H9 (cell line): ENCODE measurements at regions not wholly inside any gene's neighbourhood (a gene's known extent, or its start where the extent isn't known, plus 50 kb on each side); places are given as distances from the start of the nearest gene placed in this dataset.
"Not testable (repeated sequence)": the region's sequence is repeated elsewhere in the genome, so short reads cannot be mapped to it uniquely, and the experiment has no call there.

Experiments used
- DNase-seq: peaks from one replicate; pipeline ENCODE4 v3.0.0-alpha.2; 2017
- H2AFZ ChIP-seq: one replicate; pipeline ENCODE4 v1.6.1; 2013; ENCODE audit warnings: mild to moderate bottlenecking, low read length, control low read depth, moderate library complexity
- H2AK5ac ChIP-seq: 2 replicates; pipeline ENCODE4 v1.6.1; 2013; ENCODE audit warnings: low read length, control low read depth, mixed read lengths; ENCODE audit not compliant: insufficient read length
- H2BK120ac ChIP-seq: one replicate; pipeline ENCODE4 v1.6.1; 2013; ENCODE audit warnings: low read depth, mild to moderate bottlenecking, low read length, control low read depth, inconsistent platforms; ENCODE audit not compliant: poor library complexity, severe bottlenecking
- H2BK12ac ChIP-seq: 2 replicates; pipeline ENCODE4 v1.6.1; 2013; ENCODE audit warnings: low read length, control low read depth, mixed read lengths, low read depth; ENCODE audit not compliant: insufficient read length
- H2BK15ac ChIP-seq: 2 replicates; pipeline ENCODE4 v1.6.1; 2013; ENCODE audit warnings: low read depth, low read length, control low read depth
- H2BK20ac ChIP-seq: one replicate; pipeline ENCODE4 v1.6.1; 2013; ENCODE audit warnings: low read depth, mild to moderate bottlenecking, low read length, control low read depth, inconsistent platforms; ENCODE audit not compliant: poor library complexity, severe bottlenecking
- H2BK5ac ChIP-seq: 2 replicates; pipeline ENCODE4 v1.6.1; 2013; ENCODE audit warnings: low read length, control low read depth, mixed read lengths; ENCODE audit not compliant: insufficient read length
- H3K14ac ChIP-seq: 2 replicates; pipeline ENCODE4 v1.6.1; 2013; ENCODE audit warnings: low read length, control low read depth; ENCODE audit not compliant: insufficient read depth
- H3K18ac ChIP-seq: 2 replicates; pipeline ENCODE4 v1.6.1; 2013; ENCODE audit warnings: low read depth, mild to moderate bottlenecking, mixed read lengths, low read length, control low read depth; ENCODE audit not compliant: insufficient read length
- H3K23ac ChIP-seq: 2 replicates; pipeline ENCODE4 v1.6.1; 2013; ENCODE audit warnings: low read length, control low read depth, mixed read lengths, low read depth; ENCODE audit not compliant: insufficient read length
- H3K23me2 ChIP-seq: 2 replicates; pipeline ENCODE4 v1.6.1; 2013; ENCODE audit warnings: low read depth, mild to moderate bottlenecking, mixed read lengths, low read length, control low read depth; ENCODE audit not compliant: insufficient read length, poor library complexity, severe bottlenecking
- H3K27ac ChIP-seq: 2 replicates; pipeline ENCODE4 v1.5.1; 2013; ENCODE audit warnings: low read length, control low read depth, mixed read lengths, low read depth; ENCODE audit not compliant: insufficient read length
- H3K27me3 ChIP-seq: 2 replicates; pipeline ENCODE4 v1.6.1; 2013; ENCODE audit warnings: low read length, control low read depth, inconsistent platforms; ENCODE audit not compliant: insufficient read depth
- H3K4ac ChIP-seq: 2 replicates; pipeline ENCODE4 v1.6.1; 2013; ENCODE audit warnings: low read depth, mild to moderate bottlenecking, control low read depth, inconsistent platforms, low read length, moderate library complexity
- H3K4me1 ChIP-seq: 2 replicates; pipeline ENCODE4 v1.6.1; 2013; ENCODE audit warnings: low read length, control low read depth, inconsistent platforms; ENCODE audit not compliant: insufficient read depth
- H3K4me2 ChIP-seq: 2 replicates; pipeline ENCODE4 v1.6.1; 2013; ENCODE audit warnings: low read length, control low read depth, mixed read lengths; ENCODE audit not compliant: insufficient read length, insufficient read depth
- H3K56ac ChIP-seq: 2 replicates; pipeline ENCODE4 v1.6.1; 2013; ENCODE audit warnings: low read depth, mild to moderate bottlenecking, mixed read lengths, low read length, control low read depth; ENCODE audit not compliant: insufficient read length
- H3K79me1 ChIP-seq: 2 replicates; pipeline ENCODE4 v1.6.1; 2013; ENCODE audit warnings: low read depth, mild to moderate bottlenecking, moderate library complexity, low read length, control low read depth, inconsistent platforms; ENCODE audit not compliant: insufficient read depth, poor library complexity, severe bottlenecking
- H3K79me2 ChIP-seq: 2 replicates; pipeline ENCODE4 v1.6.1; 2013; ENCODE audit warnings: low read length, control low read depth, inconsistent platforms; ENCODE audit not compliant: insufficient read depth
- H3K9ac ChIP-seq: 2 replicates; pipeline ENCODE4 v1.6.1; 2013; ENCODE audit warnings: low read length, control low read depth, mixed read lengths; ENCODE audit not compliant: insufficient read length; ENCODE audit errors: extremely low read depth
- H3K9me3 ChIP-seq: one replicate; pipeline ENCODE4 v1.6.1; 2013; ENCODE audit warnings: low read depth, low read length, inconsistent platforms; ENCODE audit not compliant: control insufficient read depth
- H3T11ph ChIP-seq: one replicate; pipeline ENCODE4 v1.6.1; 2013; ENCODE audit warnings: mild to moderate bottlenecking, low read length, control low read depth, inconsistent platforms
- H4K20me1 ChIP-seq: one replicate; pipeline ENCODE4 v1.6.1; 2013; ENCODE audit not compliant: control insufficient read depth, insufficient read length, insufficient read depth
- H4K5ac ChIP-seq: 2 replicates; pipeline ENCODE4 v1.6.1; 2013; ENCODE audit warnings: low read depth, mild to moderate bottlenecking, mixed read lengths, low read length, control low read depth; ENCODE audit not compliant: insufficient read length
- H4K8ac ChIP-seq: replicated peaks from 2 replicates; pipeline ENCODE4 v1.6.1; 2013; ENCODE audit warnings: low read length, control low read depth, mixed read lengths, low read depth; ENCODE audit not compliant: insufficient read length
- H4K91ac ChIP-seq: 2 replicates; pipeline ENCODE4 v1.6.1; 2013; ENCODE audit warnings: low read depth, mild to moderate bottlenecking, moderate library complexity, mixed read lengths, low read length, control low read depth; ENCODE audit not compliant: insufficient read length
- H3K27ac Mint-ChIP-seq, 3 experiments: 2 replicates in 2 of 3; 3 replicates in 1 of 3; pipeline ENCODE4 v1.8.0; 2020 to 2021; ENCODE audit warnings: mixed read lengths in 3 of 3, mild to moderate bottlenecking in 1 of 3, moderate library complexity in 1 of 3
- H3K27me3 Mint-ChIP-seq: 2 replicates; pipeline ENCODE4 v1.8.0; 2021; ENCODE audit warnings: low read depth, mild to moderate bottlenecking, moderate library complexity, mixed read lengths
- H3K36me3 Mint-ChIP-seq, 3 experiments: 2 replicates in 2 of 3; 3 replicates in 1 of 3; pipeline ENCODE4 v1.8.0; 2020 to 2021; ENCODE audit warnings: low read depth in 3 of 3, mixed read lengths in 3 of 3; ENCODE audit not compliant: insufficient read depth in 1 of 3
- H3K4me1 Mint-ChIP-seq, 2 experiments: 2 replicates each; pipeline ENCODE4 v1.8.0; 2020; ENCODE audit warnings: mixed read lengths in 2 of 2
- H3K4me3 Mint-ChIP-seq, 2 experiments: 2 replicates in 1 of 2; 3 replicates in 1 of 2; pipeline ENCODE4 v1.8.0; 2020 to 2021; ENCODE audit warnings: mild to moderate bottlenecking in 2 of 2, mixed read lengths in 2 of 2, moderate library complexity in 1 of 2
- H3K9me3 Mint-ChIP-seq, 2 experiments: 2 replicates in 1 of 2; 3 replicates in 1 of 2; pipeline ENCODE4 v1.8.0; 2020; ENCODE audit warnings: mild to moderate bottlenecking in 2 of 2, mixed read lengths in 2 of 2, moderate library complexity in 1 of 2
- WGBS: extraction: QIAGEN DNeasy Blood & Tissue Kit; methylation state at CpG from one replicate; pipeline ENCODE4 v1.1.7; 2013; ENCODE audit warnings: missing lambda C conversion rate, low lambda C conversion rate, mixed read lengths; ENCODE audit not compliant: insufficient read length; ENCODE audit errors: extremely low coverage; 5-methylcytosine and 5-hydroxymethylcytosine counted together
- TF ChIP-seq, protein P1 (sequence below): fragments of 200-600 bp; sonication (generic); conservative IDR thresholded peaks from 3 replicates; pipeline ENCODE4 v1.8.0; 2021; ENCODE audit warnings: antibody characterized with exemption, mild to moderate bottlenecking

DNA sequence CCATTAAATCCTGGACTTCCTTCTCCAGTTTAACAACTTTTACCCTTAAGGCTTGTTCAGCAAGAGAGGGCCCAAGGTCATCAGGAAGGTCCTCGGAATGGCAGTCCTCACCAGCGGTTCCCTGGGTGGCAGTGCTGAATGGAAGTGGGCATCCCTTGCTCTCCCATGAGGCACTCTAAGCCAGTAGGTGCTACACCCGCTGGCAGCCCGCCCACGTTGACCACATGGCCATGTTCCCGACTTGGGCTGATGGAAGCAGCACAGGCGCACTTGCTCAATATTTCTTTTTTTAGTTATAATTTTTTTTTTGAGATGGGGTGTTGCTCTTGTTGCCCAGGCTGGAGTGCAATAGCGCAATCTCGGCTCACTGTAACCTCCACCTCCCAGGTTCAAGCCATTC lies 277.9 kb downstream of the ZC4H2 start:
- H2BK120ac ChIP-seq = no peak overlapping the region
- peaks cover 28% of the 10 kb centered on the region for H3K9me3 ChIP-seq
- no peaks in the 10 kb centered on the region for H3K23me2 ChIP-seq
- DNase-seq = no peak
- no peak overlapping the region for H3K56ac ChIP-seq
- no peaks in the 10 kb centered on the region; the same call in 1 of the 2 replicates for H3K27me3 Mint-ChIP-seq
- H3K4ac ChIP-seq = no peak overlapping the region
- TF ChIP-seq, protein P1, sequence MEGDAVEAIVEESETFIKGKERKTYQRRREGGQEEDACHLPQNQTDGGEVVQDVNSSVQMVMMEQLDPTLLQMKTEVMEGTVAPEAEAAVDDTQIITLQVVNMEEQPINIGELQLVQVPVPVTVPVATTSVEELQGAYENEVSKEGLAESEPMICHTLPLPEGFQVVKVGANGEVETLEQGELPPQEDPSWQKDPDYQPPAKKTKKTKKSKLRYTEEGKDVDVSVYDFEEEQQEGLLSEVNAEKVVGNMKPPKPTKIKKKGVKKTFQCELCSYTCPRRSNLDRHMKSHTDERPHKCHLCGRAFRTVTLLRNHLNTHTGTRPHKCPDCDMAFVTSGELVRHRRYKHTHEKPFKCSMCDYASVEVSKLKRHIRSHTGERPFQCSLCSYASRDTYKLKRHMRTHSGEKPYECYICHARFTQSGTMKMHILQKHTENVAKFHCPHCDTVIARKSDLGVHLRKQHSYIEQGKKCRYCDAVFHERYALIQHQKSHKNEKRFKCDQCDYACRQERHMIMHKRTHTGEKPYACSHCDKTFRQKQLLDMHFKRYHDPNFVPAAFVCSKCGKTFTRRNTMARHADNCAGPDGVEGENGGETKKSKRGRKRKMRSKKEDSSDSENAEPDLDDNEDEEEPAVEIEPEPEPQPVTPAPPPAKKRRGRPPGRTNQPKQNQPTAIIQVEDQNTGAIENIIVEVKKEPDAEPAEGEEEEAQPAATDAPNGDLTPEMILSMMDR = no peak
- H3K79me1 ChIP-seq = no peaks in the 10 kb centered on the region
- no peak overlapping the region; a peak in 1 of 7 replicates for H3K27ac Mint-ChIP-seq
- no peaks in the 10 kb centered on the region for H3K27me3 ChIP-seq
- H2BK15ac ChIP-seq = no peak overlapping the region
- H3K9ac ChIP-seq = no peak overlapping the region
- no peak overlapping the region for H3K27ac ChIP-seq
- H3K23ac ChIP-seq = no peak overlapping the region
- peaks cover 21 to 25% (median 23%) of the 10 kb centered on the region in 3 experiments for H3K36me3 Mint-ChIP-seq
- H3K14ac ChIP-seq = no peak overlapping the region
- no peak overlapping the region for H3T11ph ChIP-seq
- H2AK5ac ChIP-seq = no peak overlapping the region
- H3K4me1 ChIP-seq = no peaks in the 10 kb centered on the region
- H2AFZ ChIP-seq = no peak overlapping the region
- H4K20me1 ChIP-seq = no peaks in the 10 kb centered on the region
- no peaks in the 10 kb centered on the region for H3K4me1 Mint-ChIP-seq
- no CpG with 5 or more reads among the region's 9 CpGs for WGBS
- H3K9me3 Mint-ChIP-seq = peaks cover 92% of the 10 kb centered on the region in 2 experiments
- H2BK20ac ChIP-seq = no peak overlapping the region
- H3K4me2 ChIP-seq = no peak overlapping the region
- no peak overlapping the region for H2BK12ac ChIP-seq
- H4K91ac ChIP-seq = no peak overlapping the region
- H4K5ac ChIP-seq = no peak overlapping the region
- H2BK5ac ChIP-seq = no peak overlapping the region
- no peaks in the 10 kb centered on the region for H3K79me2 ChIP-seq
- H3K4me3 Mint-ChIP-seq = no peak overlapping the region
- H3K18ac ChIP-seq = no peak overlapping the region
- no peak overlapping the region for H4K8ac ChIP-seq

DNA sequence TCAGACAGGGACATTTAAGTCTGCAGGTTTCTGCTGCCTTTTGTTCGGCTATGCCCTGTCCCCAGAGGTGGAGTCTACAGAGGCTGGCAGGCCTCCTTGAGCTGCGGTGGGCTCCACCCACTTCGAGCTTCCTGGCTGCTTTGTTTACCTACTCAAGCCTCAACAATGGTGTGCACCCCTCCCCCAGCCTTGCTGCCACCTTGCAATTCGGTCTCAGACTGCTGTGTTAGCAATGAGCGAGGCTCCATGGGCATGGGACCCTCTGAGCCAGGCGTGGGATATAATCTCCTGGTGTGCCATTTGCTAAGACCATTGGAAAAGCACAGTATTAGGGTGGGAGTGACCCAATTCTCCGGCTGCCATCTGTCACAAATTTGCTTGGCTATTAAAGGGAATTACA lies 280.9 kb downstream of the ZC4H2 start:
- not testable (repeated sequence) for H4K8ac ChIP-seq, H3T11ph ChIP-seq, H2BK5ac ChIP-seq, H2AK5ac ChIP-seq, H4K20me1 ChIP-seq, H3K4me1 ChIP-seq, DNase-seq, H2BK12ac ChIP-seq, H3K18ac ChIP-seq, H3K4me1 Mint-ChIP-seq, H4K91ac ChIP-seq, H3K27ac Mint-ChIP-seq, H3K14ac ChIP-seq, H3K9ac ChIP-seq, H3K79me1 ChIP-seq, H3K27me3 ChIP-seq, H2BK120ac ChIP-seq, H3K23ac ChIP-seq, H3K4ac ChIP-seq, H3K4me2 ChIP-seq, H3K27ac ChIP-seq, H3K27me3 Mint-ChIP-seq, H2BK15ac ChIP-seq, H4K5ac ChIP-seq, H3K23me2 ChIP-seq, H3K79me2 ChIP-seq, H2AFZ ChIP-seq, H3K56ac ChIP-seq, H2BK20ac ChIP-seq, H3K4me3 Mint-ChIP-seq
- peaks cover 88% of the 10 kb centered on the region in 2 experiments for H3K9me3 Mint-ChIP-seq
- WGBS = no CpG with 5 or more reads among the region's 7 CpGs
- H3K9me3 ChIP-seq = peaks cover 28% of the 10 kb centered on the region
- H3K36me3 Mint-ChIP-seq = peaks cover 12 to 19% (median 18%) of the 10 kb centered on the region in 3 experiments
